HG03175 (cell line): ENCODE measurements at regions not wholly inside any gene's neighbourhood (a gene's known extent, or its start where the extent isn't known, plus 50 kb on each side); places are given as distances from the start of the nearest gene placed in this dataset.
"Not testable (repeated sequence)": the region's sequence is repeated elsewhere in the genome, so short reads cannot be mapped to it uniquely, and the experiment has no call there.

Experiments
- ATAC-seq: cut with Tn5 transposase; IDR thresholded peaks from one replicate; pipeline ENCODE4 v1.9.1; 2021; ENCODE audit warnings: mild to moderate bottlenecking, moderate library complexity; ENCODE audit not compliant: unreplicated experiment

DNA sequence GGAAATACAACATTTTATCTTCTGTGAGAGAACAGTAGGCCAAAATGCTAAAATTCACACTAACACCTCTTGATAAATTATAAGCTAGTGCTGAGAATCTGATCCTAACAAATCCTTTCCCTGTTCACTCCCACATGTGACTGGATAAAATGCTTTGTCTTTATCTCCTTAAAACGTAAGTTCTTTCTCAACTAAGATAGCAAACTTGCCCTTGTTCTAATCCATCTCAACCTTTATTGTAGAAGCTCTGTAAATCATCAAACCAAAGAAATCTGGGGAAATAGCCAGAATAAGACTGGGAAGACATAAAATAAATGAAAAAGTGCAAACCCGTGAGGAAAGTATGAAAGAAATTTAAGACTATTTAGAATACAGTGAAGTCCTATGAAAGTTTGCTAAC lies 1058.4 kb upstream of the ACVR2A start:
- no peak for ATAC-seq

GRCh38 chr2:146785101-146785500 lies 1059.7 kb upstream of the ACVR2A start:
- no peak for ATAC-seq

DNA sequence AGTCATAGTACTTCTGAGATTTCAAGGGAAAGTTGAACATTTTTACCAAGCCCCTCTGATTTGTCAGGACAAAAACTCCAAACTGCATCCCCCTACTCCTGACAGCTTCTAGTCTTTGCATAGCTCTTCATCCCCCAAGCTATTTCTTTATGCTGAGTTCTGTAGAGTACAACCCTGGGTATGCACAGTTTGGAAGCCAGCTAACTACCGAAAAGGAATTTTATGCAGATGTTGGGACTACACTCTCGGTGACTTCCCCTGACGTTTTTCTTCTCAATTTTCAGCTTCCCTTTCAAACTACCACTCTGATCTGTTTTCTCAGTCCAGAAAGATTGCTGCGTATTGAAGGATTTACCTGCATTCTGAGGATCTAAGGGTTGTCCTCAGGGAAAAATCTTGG lies 1060.2 kb upstream of the ACVR2A start:
- no peak for ATAC-seq

DNA sequence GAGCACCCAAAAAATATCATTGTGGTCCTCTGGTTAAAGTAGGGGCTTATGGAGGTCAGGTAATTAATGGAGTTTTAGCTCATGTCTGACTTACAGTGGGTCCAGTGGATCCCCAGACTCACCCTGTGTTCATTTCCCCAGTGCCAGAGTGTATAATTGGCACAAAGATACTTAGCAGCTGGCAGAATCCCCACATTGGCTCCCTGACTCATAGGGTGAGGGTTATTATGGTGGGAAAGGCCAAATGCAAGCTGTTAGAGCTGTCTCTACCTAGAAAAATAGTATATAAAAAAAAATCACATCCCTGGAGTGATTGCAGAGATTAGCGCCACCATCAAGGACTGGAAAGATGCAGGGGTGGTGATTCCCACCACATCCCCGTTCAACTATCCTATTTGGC lies 1067.6 kb upstream of the ACVR2A start:
- no peak for ATAC-seq

GRCh38 chr2:146776596-146776995 lies 1068.2 kb upstream of the ACVR2A start:
- no peak for ATAC-seq

DNA sequence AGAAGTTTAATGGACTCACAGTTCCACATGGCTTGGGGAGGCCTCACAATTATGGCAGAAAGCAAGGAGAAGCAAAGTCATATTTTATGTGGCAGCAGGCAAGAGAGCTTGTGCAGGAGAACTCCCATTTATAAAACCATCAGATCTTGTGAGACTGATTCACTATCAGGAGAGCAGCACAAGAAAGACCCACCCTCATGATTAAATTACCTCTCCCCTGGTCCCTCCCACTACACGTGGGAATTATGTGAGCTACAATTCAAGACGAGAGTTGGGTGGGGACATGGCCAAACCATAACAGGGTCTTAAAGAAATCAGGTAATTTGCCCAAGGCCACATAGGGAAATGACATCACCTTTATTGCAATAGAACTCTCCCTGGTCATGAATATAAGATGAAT lies 1073.3 kb upstream of the ACVR2A start:
- ATAC-seq = no peak

- no peak for ATAC-seq
Measured at GRCh38 chr2:146764301-146764700, 1080.5 kb upstream of the ACVR2A start.

DNA sequence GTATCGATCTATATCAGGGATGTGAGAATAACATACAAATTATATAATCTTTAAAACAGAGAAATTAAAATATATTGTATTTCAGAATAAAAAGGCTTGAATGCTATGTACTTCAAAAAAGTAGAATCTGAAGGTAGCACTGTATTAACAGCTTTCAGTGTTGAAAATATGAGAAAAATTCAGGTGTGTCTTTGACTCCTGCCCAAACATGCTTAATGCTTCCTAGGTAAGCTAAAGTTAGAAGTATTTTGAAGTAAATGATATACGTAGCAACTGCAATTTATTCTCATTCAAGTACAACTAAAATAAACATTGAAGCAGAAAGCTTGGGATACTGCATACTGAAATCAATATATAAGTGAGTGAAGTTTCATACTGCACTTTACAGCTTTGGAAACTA lies 1082.0 kb upstream of the ACVR2A start:
- ATAC-seq = no peak

DNA sequence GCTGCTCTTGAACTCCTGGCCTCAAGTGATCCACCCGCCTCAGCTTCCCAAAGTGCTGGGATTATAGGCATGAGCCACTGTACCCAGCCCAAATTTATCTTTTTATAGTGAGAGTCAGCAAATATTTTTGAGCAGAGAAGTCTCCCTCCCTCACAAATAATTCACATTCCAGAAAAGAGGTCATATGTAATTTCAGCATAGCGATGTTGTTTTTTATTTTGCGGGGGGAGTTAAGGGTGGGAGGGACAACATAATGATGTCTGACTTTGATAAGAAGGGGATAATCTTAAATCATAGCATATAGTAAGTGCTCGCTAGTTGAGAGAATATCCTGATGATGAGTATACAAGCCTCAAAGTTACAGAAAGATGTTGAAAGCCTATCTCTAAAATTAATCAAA lies 1090.2 kb upstream of the ACVR2A start:
- ATAC-seq = no peak

- no peak for ATAC-seq
Measured at GRCh38 chr2:146748046-146748445, 1096.8 kb upstream of the ACVR2A start.

GRCh38 chr2:146741260-146741659 lies 1103.6 kb upstream of the ACVR2A start:
- ATAC-seq = no peak

DNA sequence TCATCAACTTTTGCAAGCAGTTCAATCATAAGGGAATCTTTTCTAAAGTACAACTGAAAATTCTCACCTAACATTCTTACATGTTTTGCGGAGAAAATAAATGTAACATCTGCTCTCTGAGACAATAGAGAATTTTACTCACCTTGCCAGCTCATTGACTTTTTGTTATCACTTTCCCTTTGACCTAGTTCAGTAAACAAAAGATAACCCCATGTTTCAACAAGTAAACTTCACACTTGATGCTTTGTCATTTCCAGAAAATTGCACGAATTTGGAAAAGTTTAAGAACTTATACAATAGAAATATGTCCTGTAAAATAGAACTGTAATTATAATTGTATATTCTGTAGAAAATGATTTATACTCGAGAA lies 1110.0 kb upstream of the ACVR2A start:
- no peak for ATAC-seq

GRCh38 chr2:146734042-146734820 lies 1110.6 kb upstream of the ACVR2A start:
- peak; percentile 78 for ATAC-seq

DNA sequence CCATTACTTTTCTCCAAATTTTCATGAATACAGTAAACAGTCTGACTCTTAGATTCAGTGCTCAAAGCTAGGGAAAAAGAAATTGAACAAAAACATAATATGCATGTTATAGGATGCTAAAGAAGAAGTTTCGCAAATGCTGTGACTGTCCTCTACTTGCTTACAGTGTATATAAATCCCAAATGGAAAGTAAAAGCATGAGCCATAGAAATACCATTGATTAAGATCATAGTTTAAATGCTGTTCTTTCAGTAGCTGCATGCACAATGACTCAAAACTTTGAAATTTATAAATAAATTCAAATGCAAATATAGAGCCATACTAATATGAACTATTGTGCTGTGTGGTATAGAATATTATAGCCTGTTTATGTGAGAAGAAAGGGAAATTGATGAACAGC lies 1113.9 kb upstream of the ACVR2A start:
- no peak for ATAC-seq

DNA sequence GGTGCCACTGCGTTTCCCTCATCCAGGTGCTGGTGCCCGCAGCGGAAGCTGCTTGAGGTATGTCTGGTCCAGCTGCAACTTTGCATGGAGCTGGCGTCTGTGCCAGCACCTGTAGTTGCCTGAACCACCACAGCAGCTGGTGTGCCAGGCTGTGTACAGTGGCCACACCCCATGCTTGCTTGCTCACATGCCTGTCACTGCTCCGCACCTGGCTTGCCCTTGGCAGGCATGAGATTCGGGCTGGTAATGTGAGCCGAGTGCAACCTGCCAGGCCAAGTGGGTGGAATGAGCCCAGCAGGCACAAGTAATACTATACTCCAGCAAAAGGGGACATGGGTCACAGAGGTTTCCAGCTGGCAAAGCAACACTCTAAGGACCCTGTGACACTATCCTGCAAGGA lies 1123.3 kb upstream of the ACVR2A start:
- no peak for ATAC-seq

GRCh38 chr2:146720170-146720569 lies 1124.7 kb upstream of the ACVR2A start:
- ATAC-seq = no peak

GRCh38 chr2:146716591-146716990 lies 1128.2 kb upstream of the ACVR2A start:
- ATAC-seq = no peak

DNA sequence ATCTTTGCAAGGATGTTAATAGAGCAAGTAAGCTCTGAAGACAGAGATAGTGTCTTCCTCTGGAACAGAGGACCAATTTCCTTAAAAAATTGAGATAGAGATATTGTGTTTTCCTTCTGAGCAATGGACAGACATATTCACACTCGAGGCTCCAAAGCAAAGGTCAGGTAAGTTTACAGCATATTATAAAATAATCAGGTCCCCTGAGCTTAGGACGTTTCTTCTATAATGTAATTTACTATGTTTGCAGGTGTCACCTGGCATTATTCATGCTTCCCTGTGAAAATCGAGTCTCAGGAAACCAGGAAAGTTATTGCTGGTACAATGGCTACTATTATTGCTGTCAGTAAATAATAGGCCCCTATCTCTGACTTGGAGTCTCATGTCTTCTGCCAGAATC lies 1135.8 kb upstream of the ACVR2A start:
- no peak for ATAC-seq

GRCh38 chr2:146701183-146701582 lies 1143.6 kb upstream of the ACVR2A start:
- no peak for ATAC-seq

DNA sequence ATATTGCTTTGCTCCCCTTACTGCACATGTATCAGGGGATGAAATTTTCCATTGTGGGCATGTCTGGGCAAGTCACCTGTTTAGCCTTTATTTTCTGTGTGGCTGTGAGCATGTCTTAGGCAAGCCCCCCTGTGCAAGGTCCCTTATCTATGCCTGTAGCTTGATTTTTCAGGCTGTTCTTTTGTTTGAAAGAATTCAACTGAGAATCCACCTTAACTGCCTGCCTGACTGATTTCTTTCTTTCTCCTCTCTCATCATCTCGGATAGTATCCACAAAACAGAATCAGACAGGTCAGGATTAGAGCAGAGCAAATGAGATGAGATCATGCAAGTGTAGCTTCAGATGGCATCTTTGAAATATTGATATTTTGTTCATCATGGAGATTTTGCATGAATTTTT lies 1147.5 kb upstream of the ACVR2A start:
- no peak for ATAC-seq

DNA sequence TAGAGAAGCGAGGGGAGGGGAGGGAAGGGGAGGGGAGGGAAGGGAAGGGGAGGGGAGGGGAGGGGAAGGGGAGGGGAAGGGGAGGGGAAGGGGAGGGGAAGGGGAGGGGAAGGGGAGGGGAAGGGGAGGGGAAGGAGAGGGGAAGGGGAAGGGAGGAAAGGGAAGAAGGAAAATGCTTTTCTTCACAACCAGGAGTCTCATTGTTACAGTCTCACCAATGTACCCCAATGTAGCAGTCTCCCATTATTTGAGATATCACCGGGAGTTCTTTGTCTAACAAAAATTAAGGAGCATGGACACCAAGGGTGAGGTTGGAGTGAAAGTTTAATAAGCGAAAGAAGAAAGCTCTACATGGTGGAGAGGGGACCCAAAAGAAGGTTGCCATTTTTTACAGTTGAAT lies 1148.0 kb upstream of the ACVR2A start:
- not testable (repeated sequence) for ATAC-seq

GRCh38 chr2:146681991-146682390 lies 1162.8 kb upstream of the ACVR2A start:
- ATAC-seq = no peak

- no peak for ATAC-seq
Measured at GRCh38 chr2:146678516-146678915, 1166.3 kb upstream of the ACVR2A start.
